ENCODE measurements at regions not wholly inside any gene's neighbourhood (a gene's known extent, or its start where the extent isn't known, plus 50 kb on each side); places are given as distances from the start of the nearest gene placed in this dataset.
A peak's percentile ranks its signal among the peaks of the same experiment; 100 is the strongest.
"Not testable (repeated sequence)": the region's sequence is repeated elsewhere in the genome, so short reads cannot be mapped to it uniquely, and the experiment has no call there.

DNA sequence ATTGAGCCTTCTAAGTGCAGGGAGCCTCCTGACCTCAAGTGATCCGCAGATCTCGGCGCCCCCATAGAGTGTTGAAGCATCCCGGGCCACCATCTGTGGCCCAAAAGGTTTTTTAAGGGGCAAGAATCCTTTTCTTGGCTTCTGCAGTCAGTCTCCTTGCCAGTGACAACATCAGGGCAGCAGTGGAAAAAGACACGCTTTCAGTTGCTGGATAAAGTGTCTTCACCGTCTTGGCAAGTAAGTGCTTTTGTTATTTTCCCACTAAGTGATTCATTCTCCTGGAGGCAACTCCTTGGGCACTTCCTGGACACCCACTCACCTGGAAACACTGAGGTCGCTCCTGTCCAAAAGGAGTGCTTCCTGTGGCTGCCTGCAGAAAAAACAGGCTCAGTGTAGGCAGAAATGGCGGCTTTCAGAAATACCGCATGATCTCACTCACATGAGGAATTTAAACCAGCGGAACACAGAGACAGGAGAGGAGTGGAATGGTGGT is 71.7 kb upstream of the ABHD2 start:
- H3K4me3 ChIP-seq (ENCODE audit: low read length): peak overlapping the region; percentile 54
- peaks cover 45% of the 10 kb centered on the region for H3K4me1 ChIP-seq (ENCODE audit: control insufficient read depth, insufficient read depth, low read length)
- H3K27me3 ChIP-seq (replicated peaks; ENCODE audit: control insufficient read depth, insufficient read depth, low read length): no peaks in the 10 kb centered on the region
- peak overlapping the region; percentile 84 for H3K9ac ChIP-seq (ENCODE audit: low read length)
- peaks cover 4% of the 10 kb centered on the region for H3K9me3 ChIP-seq (ENCODE audit: control insufficient read depth, low read length)
- no peak for DNase-seq (ENCODE audit: low read depth)
- H3K36me3 ChIP-seq (ENCODE audit: control insufficient read depth, insufficient read depth, low read length, severe bottlenecking): no peaks in the 10 kb centered on the region

DNA sequence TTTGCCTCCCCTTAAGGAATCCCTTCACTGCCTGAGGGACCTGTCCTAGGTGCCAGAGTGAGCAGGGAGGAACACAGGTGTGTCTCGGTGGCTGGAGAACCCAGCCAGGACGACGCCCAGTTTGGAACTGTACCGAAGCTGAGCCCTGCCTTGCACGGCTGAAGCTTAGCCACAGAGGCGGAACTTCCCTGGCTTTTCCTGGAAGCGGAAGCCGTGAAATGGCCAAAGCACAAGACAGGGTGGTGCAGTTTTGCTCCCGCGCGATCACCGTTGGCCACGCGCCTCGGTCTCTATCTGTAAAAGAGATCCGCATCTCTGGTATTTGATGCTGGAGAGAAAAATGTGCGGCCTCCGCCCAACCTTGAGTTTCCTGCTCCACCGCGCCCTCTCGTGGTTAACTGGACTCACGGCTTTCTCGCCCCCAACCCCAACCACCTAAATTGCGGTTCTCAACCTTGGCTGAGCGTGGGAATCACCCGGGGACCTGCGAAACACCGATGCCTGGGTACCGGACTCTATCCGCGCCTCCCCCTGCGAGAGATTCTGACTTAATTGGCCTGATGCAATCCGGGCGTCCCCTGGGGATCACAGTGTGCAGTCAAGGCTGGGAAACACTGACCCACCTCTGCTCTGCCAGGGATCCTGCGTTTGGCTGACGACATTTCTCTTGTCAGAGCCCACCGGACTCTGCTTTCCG is 70.7 kb upstream of the ABHD2 start:
- DNase-seq (ENCODE audit: low read depth): peak; percentile 92
- peak overlapping the region; percentile 54 for H3K4me3 ChIP-seq (ENCODE audit: low read length)
- H3K27me3 ChIP-seq (replicated peaks; ENCODE audit: control insufficient read depth, insufficient read depth, low read length): no peaks in the 10 kb centered on the region

DNA sequence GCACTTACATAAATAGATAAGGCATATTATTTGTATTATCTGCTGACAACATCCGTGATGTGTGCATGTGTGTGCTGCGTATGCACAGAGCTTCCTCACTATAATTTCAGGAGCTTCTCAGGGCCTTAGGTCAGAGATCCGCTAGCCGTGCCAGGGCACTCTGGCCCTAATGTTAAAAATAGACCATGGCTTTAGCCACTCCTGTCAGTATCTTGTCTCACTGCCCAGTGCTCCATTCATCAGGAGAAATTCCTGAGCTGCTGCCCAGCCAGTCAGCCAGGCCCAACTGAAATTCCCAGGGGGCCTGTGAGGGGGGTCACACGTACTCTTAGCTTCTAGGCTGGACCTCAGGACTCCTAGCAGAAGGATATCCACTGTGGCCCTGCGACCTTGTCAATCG is 70.0 kb upstream of the ABHD2 start:
- peaks cover 57% of the 10 kb centered on the region for H3K4me1 ChIP-seq (ENCODE audit: control insufficient read depth, insufficient read depth, low read length)
- no peaks in the 10 kb centered on the region for H3K9me3 ChIP-seq (ENCODE audit: control insufficient read depth, low read length)
- no peaks in the 10 kb centered on the region for H3K27me3 ChIP-seq (replicated peaks; ENCODE audit: control insufficient read depth, insufficient read depth, low read length)
- DNase-seq (ENCODE audit: low read depth): peak; percentile 31
- H3K9ac ChIP-seq (ENCODE audit: low read length): peak overlapping the region; percentile 84
- H3K4me3 ChIP-seq (ENCODE audit: low read length): peak overlapping the region; percentile 54
- no peaks in the 10 kb centered on the region for H3K36me3 ChIP-seq (ENCODE audit: control insufficient read depth, insufficient read depth, low read length, severe bottlenecking)

More for the DNA sequence above, 70.7 kb upstream of the ABHD2 start:
- peak overlapping the region; percentile 84 for H3K9ac ChIP-seq (ENCODE audit: low read length)
- peaks cover 53% of the 10 kb centered on the region for H3K4me1 ChIP-seq (ENCODE audit: control insufficient read depth, insufficient read depth, low read length)
- no peaks in the 10 kb centered on the region for H3K36me3 ChIP-seq (ENCODE audit: control insufficient read depth, insufficient read depth, low read length, severe bottlenecking)
- peaks cover 1% of the 10 kb centered on the region for H3K9me3 ChIP-seq (ENCODE audit: control insufficient read depth, low read length)

DNA sequence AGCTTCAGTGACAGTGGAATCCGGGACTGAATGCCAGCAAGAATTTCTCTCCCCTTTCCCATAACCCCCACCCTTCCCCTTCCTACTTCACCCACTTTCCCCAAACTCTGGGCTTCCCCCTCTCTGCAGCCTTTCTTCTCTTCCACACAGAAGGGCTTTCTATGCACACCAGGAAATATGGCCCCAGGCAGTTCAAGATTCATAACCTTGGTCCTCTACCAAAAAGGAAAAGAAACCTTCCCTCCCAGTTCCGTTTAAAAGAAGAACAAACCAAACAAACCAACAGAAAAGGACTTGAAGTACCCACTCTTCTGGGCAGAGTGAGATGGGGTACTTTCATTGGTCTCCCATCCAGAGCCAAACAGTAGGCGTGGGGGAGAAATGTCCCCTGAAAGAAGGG is 68.8 kb upstream of the ABHD2 start:
- no peaks in the 10 kb centered on the region for H3K27me3 ChIP-seq (replicated peaks; ENCODE audit: control insufficient read depth, insufficient read depth, low read length)
- H3K4me3 ChIP-seq (ENCODE audit: low read length): no peak overlapping the region
- H3K36me3 ChIP-seq (ENCODE audit: control insufficient read depth, insufficient read depth, low read length, severe bottlenecking): no peaks in the 10 kb centered on the region
- H3K4me1 ChIP-seq (ENCODE audit: control insufficient read depth, insufficient read depth, low read length): peaks cover 62% of the 10 kb centered on the region
- peak; percentile 32 for DNase-seq (ENCODE audit: low read depth)
- no peak overlapping the region for H3K9ac ChIP-seq (ENCODE audit: low read length)
- H3K9me3 ChIP-seq (ENCODE audit: control insufficient read depth, low read length): peaks cover 2% of the 10 kb centered on the region

DNA sequence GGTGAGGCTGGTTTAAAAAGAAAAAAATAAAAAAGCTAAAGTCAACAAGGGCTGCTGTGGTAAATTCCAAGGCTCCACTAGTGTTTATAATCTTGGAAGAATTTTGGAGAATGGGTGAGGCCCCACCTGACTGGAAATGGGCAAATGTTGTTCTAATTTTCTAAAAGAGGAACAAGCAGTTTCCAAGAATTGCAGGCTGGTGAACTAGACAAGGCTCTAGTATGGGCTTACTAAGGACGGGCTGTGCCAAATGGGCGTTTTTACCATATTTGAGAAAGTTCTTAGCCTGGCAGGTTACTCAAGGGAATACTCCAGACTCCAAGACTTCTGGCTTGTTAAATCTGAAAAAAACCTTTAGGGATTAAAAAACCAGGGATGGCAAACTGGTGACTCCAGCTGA is 67.0 kb upstream of the ABHD2 start:
- peaks cover 62% of the 10 kb centered on the region for H3K4me1 ChIP-seq (ENCODE audit: control insufficient read depth, insufficient read depth, low read length)
- no peaks in the 10 kb centered on the region for H3K27me3 ChIP-seq (replicated peaks; ENCODE audit: control insufficient read depth, insufficient read depth, low read length)
- peak overlapping the region; percentile 54 for H3K9ac ChIP-seq (ENCODE audit: low read length)
- H3K9me3 ChIP-seq (ENCODE audit: control insufficient read depth, low read length): peaks cover 12% of the 10 kb centered on the region
- peak; percentile 55 for DNase-seq (ENCODE audit: low read depth)
- H3K36me3 ChIP-seq (ENCODE audit: control insufficient read depth, insufficient read depth, low read length, severe bottlenecking): no peaks in the 10 kb centered on the region
- no peak overlapping the region for H3K4me3 ChIP-seq (ENCODE audit: low read length)

DNA sequence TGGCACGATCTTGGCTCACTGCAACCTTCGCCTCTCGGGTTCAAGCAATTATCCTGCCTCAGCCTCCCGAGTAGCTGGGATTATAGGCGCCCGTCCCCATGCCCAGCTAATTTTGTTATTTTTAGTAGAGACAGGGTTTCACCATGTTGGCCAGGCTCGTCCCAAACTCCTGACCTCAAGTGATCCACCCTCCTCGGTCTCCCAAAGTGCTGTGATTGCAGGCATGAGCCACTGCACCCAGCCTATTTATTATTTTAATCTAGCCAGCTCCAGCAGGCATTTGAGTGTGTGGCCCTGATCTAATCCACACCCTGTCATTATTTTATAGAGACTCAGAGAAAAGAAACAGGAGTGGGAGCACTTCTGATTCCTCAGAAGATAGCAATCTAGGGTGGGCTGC is 66.4 kb upstream of the ABHD2 start:
- not testable (repeated sequence) for H3K27me3 ChIP-seq (replicated peaks; ENCODE audit: control insufficient read depth, insufficient read depth, low read length); DNase-seq (ENCODE audit: low read depth); H3K4me3 ChIP-seq (ENCODE audit: low read length); H3K36me3 ChIP-seq (ENCODE audit: control insufficient read depth, insufficient read depth, low read length, severe bottlenecking)
- Histone ChIP-seq H3K4me1 (ENCODE audit: control insufficient read depth, insufficient read depth, low read length) (peaks cover 56% of the 10 kb centered on the region), H3K9me3 (ENCODE audit: control insufficient read depth, low read length) (peaks cover 12% of the 10 kb centered on the region), H3K9ac (ENCODE audit: low read length) (peak overlapping the region; percentile 50)

GRCh38 chr15:89023311-89023961 is 64.8 kb upstream of the ABHD2 start:
- Histone ChIP-seq H3K4me3 (ENCODE audit: low read length) (no peak overlapping the region), H3K4me1 (ENCODE audit: control insufficient read depth, insufficient read depth, low read length) (peaks cover 43% of the 10 kb centered on the region), H3K27me3 (replicated peaks; ENCODE audit: control insufficient read depth, insufficient read depth, low read length) (no peaks in the 10 kb centered on the region), H3K36me3 (ENCODE audit: control insufficient read depth, insufficient read depth, low read length, severe bottlenecking) (no peaks in the 10 kb centered on the region), H3K9ac (ENCODE audit: low read length) (no peak overlapping the region), H3K9me3 (ENCODE audit: control insufficient read depth, low read length) (peaks cover 12% of the 10 kb centered on the region)
- DNase-seq (ENCODE audit: low read depth): no peak

DNA sequence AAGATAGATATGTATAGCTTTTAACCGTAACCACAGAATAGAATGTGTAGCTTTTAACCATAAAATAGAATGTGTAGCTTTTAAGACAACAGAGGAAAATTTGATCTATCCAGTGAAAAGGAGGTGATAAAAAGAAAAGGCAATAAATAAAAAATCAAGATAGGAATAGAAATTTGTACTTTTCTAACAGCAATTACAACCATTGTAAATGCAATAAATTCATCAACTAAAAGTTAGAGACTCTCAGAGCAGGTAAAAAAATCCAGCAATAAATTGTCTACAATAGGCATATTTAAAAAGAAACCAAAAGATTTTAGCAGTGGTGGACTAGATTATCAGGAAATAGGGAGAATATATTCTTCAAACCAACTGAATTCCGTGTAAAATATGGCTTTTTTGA is 63.8 kb upstream of the ABHD2 start:
- Histone ChIP-seq H3K36me3 (ENCODE audit: control insufficient read depth, insufficient read depth, low read length, severe bottlenecking) (no peaks in the 10 kb centered on the region), H3K9ac (ENCODE audit: low read length) (no peak overlapping the region), H3K27me3 (replicated peaks; ENCODE audit: control insufficient read depth, insufficient read depth, low read length) (no peaks in the 10 kb centered on the region), H3K9me3 (ENCODE audit: control insufficient read depth, low read length) (peaks cover 12% of the 10 kb centered on the region), H3K4me1 (ENCODE audit: control insufficient read depth, insufficient read depth, low read length) (peaks cover 33% of the 10 kb centered on the region), H3K4me3 (ENCODE audit: low read length) (no peak overlapping the region)
- DNase-seq (ENCODE audit: low read depth): no peak

DNA sequence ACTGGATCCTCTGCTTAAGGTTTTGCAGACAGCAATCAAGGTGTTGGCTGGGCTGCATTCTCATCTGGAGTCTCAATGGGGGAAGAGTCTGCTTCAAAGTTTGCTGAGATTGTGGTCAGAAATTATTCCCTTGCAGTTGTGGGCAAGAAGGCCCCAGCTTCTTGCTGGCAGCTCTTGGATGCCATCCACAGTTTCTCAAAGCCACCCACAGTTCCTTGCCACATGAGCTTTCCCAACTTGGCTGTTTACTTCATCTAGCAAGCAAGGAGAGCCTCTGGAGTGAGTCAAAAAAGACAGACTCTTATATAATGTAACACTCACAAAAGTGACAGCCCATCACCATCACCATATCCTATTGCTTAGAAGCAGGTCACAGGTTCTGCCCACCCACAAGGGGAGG is 62.1 kb upstream of the ABHD2 start:
- no peaks in the 10 kb centered on the region for H3K36me3 ChIP-seq (ENCODE audit: control insufficient read depth, insufficient read depth, low read length, severe bottlenecking)
- no peaks in the 10 kb centered on the region for H3K27me3 ChIP-seq (replicated peaks; ENCODE audit: control insufficient read depth, insufficient read depth, low read length)
- no peak for DNase-seq (ENCODE audit: low read depth)
- no peak overlapping the region for H3K4me3 ChIP-seq (ENCODE audit: low read length)
- peaks cover 12% of the 10 kb centered on the region for H3K9me3 ChIP-seq (ENCODE audit: control insufficient read depth, low read length)
- peaks cover 22% of the 10 kb centered on the region for H3K4me1 ChIP-seq (ENCODE audit: control insufficient read depth, insufficient read depth, low read length)
- no peak overlapping the region for H3K9ac ChIP-seq (ENCODE audit: low read length)

DNA sequence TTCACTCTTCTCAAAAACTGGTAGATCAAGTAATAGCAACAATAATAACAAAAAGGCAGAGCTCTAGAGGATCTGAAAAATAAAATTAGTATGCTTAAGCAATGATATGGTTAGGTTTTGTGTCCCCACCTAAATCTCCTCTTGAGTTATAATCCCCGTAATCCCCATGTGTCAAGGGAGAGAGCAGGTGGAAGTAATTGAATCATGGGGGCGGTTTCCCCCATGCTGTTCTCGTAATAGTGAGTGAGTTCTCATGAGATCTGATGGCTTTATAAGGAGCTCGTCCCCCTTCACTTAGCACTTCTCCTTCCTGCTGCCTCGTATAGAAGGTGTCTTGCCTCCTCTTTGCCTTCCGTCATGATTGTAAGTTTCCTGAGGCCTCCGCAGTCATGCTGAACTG is 60.2 kb upstream of the ABHD2 start:
- peaks cover 7% of the 10 kb centered on the region for H3K4me1 ChIP-seq (ENCODE audit: control insufficient read depth, insufficient read depth, low read length)
- H3K9ac ChIP-seq (ENCODE audit: low read length): no peak overlapping the region
- H3K4me3 ChIP-seq (ENCODE audit: low read length): no peak overlapping the region
- no peak for DNase-seq (ENCODE audit: low read depth)
- peaks cover 12% of the 10 kb centered on the region for H3K9me3 ChIP-seq (ENCODE audit: control insufficient read depth, low read length)
- H3K27me3 ChIP-seq (replicated peaks; ENCODE audit: control insufficient read depth, insufficient read depth, low read length): no peaks in the 10 kb centered on the region
- H3K36me3 ChIP-seq (ENCODE audit: control insufficient read depth, insufficient read depth, low read length, severe bottlenecking): no peaks in the 10 kb centered on the region

GRCh38 chr15:89030311-89030710 is 57.9 kb upstream of the ABHD2 start:
- Histone ChIP-seq H3K4me3 (ENCODE audit: low read length) (no peak overlapping the region), H3K9me3 (ENCODE audit: control insufficient read depth, low read length) (peaks cover 6% of the 10 kb centered on the region), H3K9ac (ENCODE audit: low read length) (no peak overlapping the region), H3K4me1 (ENCODE audit: control insufficient read depth, insufficient read depth, low read length) (peaks cover 10% of the 10 kb centered on the region), H3K27me3 (replicated peaks; ENCODE audit: control insufficient read depth, insufficient read depth, low read length) (no peaks in the 10 kb centered on the region), H3K36me3 (ENCODE audit: control insufficient read depth, insufficient read depth, low read length, severe bottlenecking) (no peaks in the 10 kb centered on the region)
- DNase-seq (ENCODE audit: low read depth): no peak

All from adipocyte (in vitro differentiated cells).